Peyer's patch (tissue), 4 donors: ENCODE measurements at regions not wholly inside any gene's neighbourhood (a gene's known extent, or its start where the extent isn't known, plus 50 kb on each side); places are given as distances from the start of the nearest gene placed in this dataset.

Experiments used
- CTCF ChIP-seq, 6 experiments: fragments of 450-650 bp in 4 of 6; fragments of 200-600 bp in 2 of 6; sonication (generic) in 1 of 6; IDR thresholded peaks; one replicate each; pipeline ENCODE4 v1.5.1; 2017 to 2019; ENCODE audit warnings: antibody characterized with exemption in 6 of 6, mild to moderate bottlenecking in 3 of 6, moderate library complexity in 1 of 6
- POLR2A ChIP-seq, 2 donors: fragments of 450-650 bp; IDR thresholded peaks; one replicate each; pipeline ENCODE4 v1.5.1; 2017; ENCODE audit warnings: antibody characterized with exemption in 2 of 2, mild to moderate bottlenecking in 2 of 2, moderate library complexity in 2 of 2

- no peak for TF ChIP-seq POLR2A (IDR thresholded peaks at IDR 0.05)
- no peak for TF ChIP-seq CTCF (IDR thresholded peaks at IDR 0.05)
These were observed 1006.4 kb downstream of the BRD1 start for GRCh38 chr22:48821346-48821690.
